Mesenchymal stem cell (in vitro differentiated cells and primary cell): ENCODE measurements at regions not wholly inside any gene's neighbourhood (a gene's known extent, or its start where the extent isn't known, plus 50 kb on each side); places are given as distances from the start of the nearest gene placed in this dataset.
"Not testable (repeated sequence)": the region's sequence is repeated elsewhere in the genome, so short reads cannot be mapped to it uniquely, and the experiment has no call there.

ENCODE experiments used
- DNase-seq: peaks from one replicate; pipeline ENCODE4 v3.0.0-alpha.2; 2013
- H2AFZ ChIP-seq: one replicate; pipeline ENCODE4 v1.6.1; 2013; ENCODE audit warnings: low read depth, mild to moderate bottlenecking, control low read depth, inconsistent platforms, low read length, moderate library complexity
- H2AK5ac ChIP-seq: 2 replicates; pipeline ENCODE4 v1.6.1; 2013; ENCODE audit warnings: low read length, moderate library complexity, mild to moderate bottlenecking, inconsistent platforms; ENCODE audit not compliant: severe bottlenecking
- H2BK120ac ChIP-seq: one replicate; pipeline ENCODE4 v1.6.1; 2013; ENCODE audit warnings: low read depth, mild to moderate bottlenecking, inconsistent platforms, low read length, moderate library complexity
- H2BK12ac ChIP-seq, 2 experiments: one replicate each; pipeline ENCODE4 v1.6.1; 2013; ENCODE audit warnings: inconsistent platforms in 2 of 2, low read length in 2 of 2, mild to moderate bottlenecking in 2 of 2, moderate library complexity in 2 of 2, control low read depth in 1 of 2
- H2BK15ac ChIP-seq: one replicate; pipeline ENCODE4 v1.6.1; 2013; ENCODE audit warnings: mild to moderate bottlenecking, low read depth, inconsistent platforms; ENCODE audit not compliant: poor library complexity, severe bottlenecking
- H2BK5ac ChIP-seq: 2 replicates; pipeline ENCODE4 v1.6.1; 2013; ENCODE audit warnings: low read depth, mild to moderate bottlenecking, low read length, control low read depth, inconsistent platforms; ENCODE audit not compliant: poor library complexity, severe bottlenecking
- H3K14ac ChIP-seq, 2 experiments: one replicate each; pipeline ENCODE4 v1.6.1; 2013; ENCODE audit warnings: inconsistent platforms in 2 of 2, low read length in 2 of 2, control low read depth in 1 of 2, mild to moderate bottlenecking in 1 of 2, moderate library complexity in 1 of 2
- H3K18ac ChIP-seq, 2 experiments: one replicate each; pipeline ENCODE4 v1.6.1; 2013; ENCODE audit warnings: inconsistent platforms in 2 of 2, low read length in 2 of 2, control low read depth in 1 of 2, low read depth in 1 of 2, mild to moderate bottlenecking in 1 of 2
- H3K23ac ChIP-seq, 2 experiments: one replicate each; pipeline ENCODE4 v1.6.1; 2013; ENCODE audit warnings: inconsistent platforms in 2 of 2, low read length in 2 of 2, mild to moderate bottlenecking in 2 of 2, moderate library complexity in 2 of 2, control low read depth in 1 of 2
- H3K27ac ChIP-seq: 2 replicates; pipeline ENCODE4 v1.5.1; 2013; ENCODE audit warnings: mild to moderate bottlenecking, moderate library complexity, low read length, control low read depth, inconsistent platforms; ENCODE audit not compliant: poor library complexity, severe bottlenecking
- H3K27me3 ChIP-seq, 2 experiments: 2 replicates each; pipeline versions ENCODE4 v1.6.1 to v1.7.0; 2013; ENCODE audit warnings: low read length in 2 of 2, mild to moderate bottlenecking in 2 of 2, moderate library complexity in 2 of 2, control low read depth in 1 of 2, inconsistent platforms in 1 of 2; ENCODE audit not compliant: control insufficient read depth in 1 of 2, insufficient read depth in 1 of 2
- H3K36me3 ChIP-seq, 2 experiments: 2 replicates each; pipeline versions ENCODE4 v1.6.1 to v1.7.0; 2013; ENCODE audit warnings: low read length in 2 of 2, control low read depth in 1 of 2, inconsistent platforms in 1 of 2, low read depth in 1 of 2, mild to moderate bottlenecking in 1 of 2; ENCODE audit not compliant: insufficient read depth in 2 of 2, control insufficient read depth in 1 of 2
- H3K4ac ChIP-seq, 2 experiments: one replicate each; pipeline ENCODE4 v1.6.1; 2013; ENCODE audit warnings: inconsistent platforms in 2 of 2, low read length in 2 of 2, mild to moderate bottlenecking in 2 of 2, moderate library complexity in 2 of 2, control low read depth in 1 of 2, low read depth in 1 of 2
- H3K4me1 ChIP-seq: 2 replicates; pipeline ENCODE4 v1.6.1; 2013; ENCODE audit warnings: low read depth, low read length, control low read depth; ENCODE audit not compliant: control insufficient read depth, insufficient read depth
- H3K4me2 ChIP-seq: 2 replicates; pipeline ENCODE4 v1.6.1; 2013; ENCODE audit warnings: low read length, mild to moderate bottlenecking, inconsistent platforms; ENCODE audit not compliant: poor library complexity, severe bottlenecking
- H3K4me3 ChIP-seq, 2 experiments: 2 replicates each; pipeline versions ENCODE4 v1.5.1 to v1.7.0; 2013; ENCODE audit warnings: low read length in 2 of 2, mild to moderate bottlenecking in 2 of 2, control low read depth in 1 of 2, low read depth in 1 of 2; ENCODE audit not compliant: insufficient read depth in 1 of 2
- H3K79me1 ChIP-seq: replicated peaks from 2 replicates; pipeline ENCODE4 v1.6.1; 2013; ENCODE audit warnings: mild to moderate bottlenecking, control low read depth, low read length, inconsistent platforms; ENCODE audit not compliant: poor library complexity, severe bottlenecking
- H3K9ac ChIP-seq: 2 replicates; pipeline ENCODE4 v1.7.0; 2013; ENCODE audit warnings: mild to moderate bottlenecking, low read length, moderate library complexity
- H3K9me3 ChIP-seq: 2 replicates; pipeline ENCODE4 v1.7.0; 2013; ENCODE audit warnings: mild to moderate bottlenecking, low read length; ENCODE audit not compliant: control insufficient read depth
- H4K8ac ChIP-seq: one replicate; pipeline ENCODE4 v1.6.1; 2013; ENCODE audit warnings: inconsistent platforms, mild to moderate bottlenecking, low read length, moderate library complexity
- H4K91ac ChIP-seq: one replicate; pipeline ENCODE4 v1.6.1; 2013; ENCODE audit warnings: mild to moderate bottlenecking, low read length, inconsistent platforms
- WGBS: methylation state at CpG from one replicate; pipeline ENCODE4 v1.1.7; 2013; ENCODE audit warnings: mixed read lengths; 5-methylcytosine and 5-hydroxymethylcytosine counted together

- Histone ChIP-seq H4K91ac (no peak overlapping the region), H3K18ac (no peak overlapping the region), H4K8ac (no peak overlapping the region), H2BK12ac (no peak overlapping the region), H3K79me1 (no peaks in the 10 kb centered on the region), H3K4me3 (no peak overlapping the region), H3K4ac (no peak overlapping the region), H3K4me1 (no peaks in the 10 kb centered on the region), H3K36me3 (no peaks in the 10 kb centered on the region), H2AFZ (no peak overlapping the region), H3K9me3 (peaks cover 23% of the 10 kb centered on the region), H3K14ac (no peak overlapping the region), H2BK15ac (no peak overlapping the region), H3K9ac (no peak overlapping the region), H2BK5ac (no peak overlapping the region), H3K4me2 (no peak overlapping the region), H3K27me3 (no peaks in the 10 kb centered on the region), H2BK120ac (no peak overlapping the region), H2AK5ac (no peak overlapping the region), H3K23ac (no peak overlapping the region), H3K27ac (no peak overlapping the region)
- no peak for DNase-seq
- 83% methylated on average over 2 of the region's 2 CpGs for WGBS
Observed at GRCh38 chr5:145445027-145445426, 390.1 kb downstream of the PRELID2 start.

- H3K27me3 ChIP-seq, result no peaks in the 10 kb centered on the region
- H2BK15ac ChIP-seq, result no peak overlapping the region
- no peak overlapping the region for H3K14ac ChIP-seq
- no peak overlapping the region for H2BK120ac ChIP-seq
- no peak overlapping the region for H3K4ac ChIP-seq
- no peak overlapping the region for H3K4me3 ChIP-seq
- no peak overlapping the region for H3K4me2 ChIP-seq
- no peak overlapping the region for H4K91ac ChIP-seq
- no peak overlapping the region for H2BK12ac ChIP-seq
- DNase-seq, result no peak
- peaks cover 30% of the 10 kb centered on the region for H3K9me3 ChIP-seq
- no peaks in the 10 kb centered on the region for H3K79me1 ChIP-seq
- no peak overlapping the region for H4K8ac ChIP-seq
- 90% methylated on average over 3 of the region's 4 CpGs for WGBS
- H2AK5ac ChIP-seq, result no peak overlapping the region
- no peak overlapping the region for H3K18ac ChIP-seq
- no peaks in the 10 kb centered on the region for H3K4me1 ChIP-seq
- no peak overlapping the region for H3K23ac ChIP-seq
- H3K9ac ChIP-seq, result no peak overlapping the region
- H3K27ac ChIP-seq, result no peak overlapping the region
- H2BK5ac ChIP-seq, result no peak overlapping the region
- no peak overlapping the region for H2AFZ ChIP-seq
- H3K36me3 ChIP-seq, result no peaks in the 10 kb centered on the region
Observed at GRCh38 chr5:145443964-145444363, 391.2 kb downstream of the PRELID2 start.

- Histone ChIP-seq H3K4me3 (no peak overlapping the region), H3K9me3 (peaks cover 33% of the 10 kb centered on the region), H3K4me2 (no peak overlapping the region), H3K18ac (no peak overlapping the region), H3K14ac (no peak overlapping the region), H3K9ac (no peak overlapping the region), H3K79me1 (no peaks in the 10 kb centered on the region), H3K27ac (no peak overlapping the region), H2BK12ac (no peak overlapping the region), H4K91ac (no peak overlapping the region), H3K4ac (no peak overlapping the region), H2AFZ (no peak overlapping the region), H4K8ac (no peak overlapping the region), H3K36me3 (no peaks in the 10 kb centered on the region), H3K27me3 (no peaks in the 10 kb centered on the region), H2AK5ac (no peak overlapping the region), H2BK5ac (no peak overlapping the region), H2BK15ac (no peak overlapping the region), H2BK120ac (no peak overlapping the region), H3K4me1 (no peaks in the 10 kb centered on the region), H3K23ac (no peak overlapping the region)
- 100% methylated on average over 2 of the region's 2 CpGs for whole genome bisulfite sequencing
- DNase-seq, result no peak
Observed at GRCh38 chr5:145443366-145443765, 391.8 kb downstream of the PRELID2 start.

GRCh38 chr5:145442661-145443060 lies 392.5 kb downstream of the PRELID2 start:
- not testable (repeated sequence) for H3K18ac ChIP-seq, H3K4me1 ChIP-seq, H2BK12ac ChIP-seq, H2BK15ac ChIP-seq, H3K4ac ChIP-seq, H3K79me1 ChIP-seq, H2BK5ac ChIP-seq, H2AFZ ChIP-seq, H3K36me3 ChIP-seq, DNase-seq, H4K91ac ChIP-seq, H3K23ac ChIP-seq, H3K14ac ChIP-seq, H2AK5ac ChIP-seq, H3K27me3 ChIP-seq, H2BK120ac ChIP-seq, H4K8ac ChIP-seq, H3K27ac ChIP-seq, H3K4me3 ChIP-seq, H3K9ac ChIP-seq, H3K4me2 ChIP-seq
- 88% methylated on average over 4 of the region's 6 CpGs for WGBS
- H3K9me3 ChIP-seq, result peaks cover 39% of the 10 kb centered on the region
